Lower leg skin (tissue), 4 donors: ENCODE measurements at regions not wholly inside any gene's neighbourhood (a gene's known extent, or its start where the extent isn't known, plus 50 kb on each side); places are given as distances from the start of the nearest gene placed in this dataset.

Experiments used
- DNase-seq, 2 donors: peaks; one replicate each; pipeline ENCODE4 v3.0.0-alpha.2; 2019; ENCODE audit warnings: low spot score in 2 of 2
- H3K4me3 ChIP-seq: fragments of 200-600 bp; sonication (generic); 2 replicates; pipeline ENCODE4 v1.5.1; 2017; ENCODE audit warnings: mild to moderate bottlenecking, low read depth; ENCODE audit not compliant: poor library complexity, severe bottlenecking
- POLR2A ChIP-seq, 2 donors: fragments of 450-650 bp; IDR thresholded peaks; one replicate each; pipeline ENCODE4 v1.6.1; 2016 to 2017; ENCODE audit warnings: antibody characterized with exemption in 2 of 2, mild to moderate bottlenecking in 1 of 2, moderate library complexity in 1 of 2
- WGBS, 2 donors: methylation state at CpG; one replicate each; pipeline ENCODE4 v1.1.5; 2018; 5-methylcytosine and 5-hydroxymethylcytosine counted together
- intact Hi-C: fragments of 100-400 bp; cut with DNase I; formaldehyde crosslinking; loops from one replicate; pipeline ENCODE4 v1.15.0; 2023; ENCODE audit warnings: low total_unique reads
- TF ChIP-seq, protein P1 (sequence below), 3 donors: fragments of 450-650 bp; IDR thresholded peaks; one replicate each; pipeline ENCODE4 v1.5.1; 2016; ENCODE audit warnings: antibody characterized with exemption in 3 of 3, mild to moderate bottlenecking in 3 of 3, moderate library complexity in 2 of 3

DNA sequence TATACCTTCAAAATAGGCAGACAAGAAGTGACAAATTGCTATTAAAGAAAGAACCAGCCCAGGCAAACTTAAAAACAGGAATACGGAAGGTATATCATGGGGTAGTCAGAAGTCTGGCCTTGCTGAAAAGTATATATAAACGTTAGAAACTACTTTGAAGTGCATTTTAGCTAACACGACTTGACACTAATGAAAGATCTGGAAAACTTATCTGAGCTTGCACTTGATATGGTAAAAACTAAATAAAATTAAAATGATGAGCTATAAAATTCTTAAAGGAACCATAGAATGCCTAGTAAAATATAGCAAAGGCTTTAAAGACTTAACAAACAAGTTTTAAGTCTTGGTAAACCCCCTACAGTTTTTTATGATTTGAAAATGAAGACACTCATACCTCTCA, 795.3 kb upstream of the PCDH20 start:
- no peak for TF ChIP-seq POLR2A (IDR thresholded peaks at IDR 0.05)
- TF ChIP-seq, protein P1, sequence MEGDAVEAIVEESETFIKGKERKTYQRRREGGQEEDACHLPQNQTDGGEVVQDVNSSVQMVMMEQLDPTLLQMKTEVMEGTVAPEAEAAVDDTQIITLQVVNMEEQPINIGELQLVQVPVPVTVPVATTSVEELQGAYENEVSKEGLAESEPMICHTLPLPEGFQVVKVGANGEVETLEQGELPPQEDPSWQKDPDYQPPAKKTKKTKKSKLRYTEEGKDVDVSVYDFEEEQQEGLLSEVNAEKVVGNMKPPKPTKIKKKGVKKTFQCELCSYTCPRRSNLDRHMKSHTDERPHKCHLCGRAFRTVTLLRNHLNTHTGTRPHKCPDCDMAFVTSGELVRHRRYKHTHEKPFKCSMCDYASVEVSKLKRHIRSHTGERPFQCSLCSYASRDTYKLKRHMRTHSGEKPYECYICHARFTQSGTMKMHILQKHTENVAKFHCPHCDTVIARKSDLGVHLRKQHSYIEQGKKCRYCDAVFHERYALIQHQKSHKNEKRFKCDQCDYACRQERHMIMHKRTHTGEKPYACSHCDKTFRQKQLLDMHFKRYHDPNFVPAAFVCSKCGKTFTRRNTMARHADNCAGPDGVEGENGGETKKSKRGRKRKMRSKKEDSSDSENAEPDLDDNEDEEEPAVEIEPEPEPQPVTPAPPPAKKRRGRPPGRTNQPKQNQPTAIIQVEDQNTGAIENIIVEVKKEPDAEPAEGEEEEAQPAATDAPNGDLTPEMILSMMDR (IDR thresholded peaks at IDR 0.05), result no peak
- H3K4me3 ChIP-seq, result no peak overlapping the region
- WGBS, 2 donors, result 22 to 67% methylated on average over 3 of the region's 3 CpGs
- intact Hi-C loops, result no loop called here
- DNase-seq, result no peak

DNA sequence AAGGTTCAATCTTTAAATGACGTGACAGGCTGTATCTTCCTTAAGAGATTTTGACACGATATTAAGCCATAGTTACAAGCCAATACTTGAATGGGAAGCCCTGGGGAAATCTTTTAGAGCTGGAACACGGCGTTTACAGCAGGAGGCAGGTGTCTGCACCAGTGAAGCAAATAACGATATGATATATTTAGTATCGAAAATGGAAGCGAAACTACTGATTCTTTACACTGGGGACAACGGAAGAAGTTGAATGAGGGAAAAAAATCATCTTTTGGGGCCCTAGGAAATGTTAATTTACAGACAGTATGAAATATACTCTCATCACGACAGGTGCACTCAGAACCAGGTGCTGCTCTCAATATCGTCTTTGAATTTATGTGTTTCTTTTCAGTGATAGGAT, 793.9 kb upstream of the PCDH20 start:
- no peak overlapping the region for H3K4me3 ChIP-seq
- no peak for DNase-seq
- 49 to 66% methylated on average over 10 of the region's 10 CpGs for WGBS, 2 donors
- TF ChIP-seq POLR2A (IDR thresholded peaks at IDR 0.05), result no peak
- TF ChIP-seq, protein P1 (IDR thresholded peaks at IDR 0.05), result no peak
- intact Hi-C loops, result no loop called here

DNA sequence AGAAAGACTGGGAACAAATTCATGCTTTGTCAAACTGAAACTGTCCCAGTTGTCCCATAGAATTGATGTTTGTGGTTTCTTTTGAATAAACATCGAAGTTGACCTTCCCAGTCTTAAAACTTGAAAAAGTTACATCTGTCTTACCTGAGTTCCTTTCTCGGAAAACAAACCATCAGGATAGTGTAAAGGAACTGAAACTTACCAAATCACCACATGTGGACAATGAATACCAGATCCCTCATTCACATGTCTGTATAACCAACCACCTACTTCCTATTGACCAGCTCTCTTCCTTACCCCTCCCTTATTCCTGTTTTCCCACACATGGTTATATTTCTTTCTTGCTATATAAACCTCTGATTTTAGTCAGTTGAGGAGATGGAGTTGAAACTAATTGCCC, 791.7 kb upstream of the PCDH20 start:
- H3K4me3 ChIP-seq, result no peak overlapping the region
- TF ChIP-seq POLR2A (IDR thresholded peaks at IDR 0.05), result no peak
- TF ChIP-seq, protein P1 (IDR thresholded peaks at IDR 0.05), result no peak
- no peak for DNase-seq
- 74 to 87% methylated on average over 2 of the region's 2 CpGs for WGBS, 2 donors
- intact Hi-C loops, result no loop called here

DNA sequence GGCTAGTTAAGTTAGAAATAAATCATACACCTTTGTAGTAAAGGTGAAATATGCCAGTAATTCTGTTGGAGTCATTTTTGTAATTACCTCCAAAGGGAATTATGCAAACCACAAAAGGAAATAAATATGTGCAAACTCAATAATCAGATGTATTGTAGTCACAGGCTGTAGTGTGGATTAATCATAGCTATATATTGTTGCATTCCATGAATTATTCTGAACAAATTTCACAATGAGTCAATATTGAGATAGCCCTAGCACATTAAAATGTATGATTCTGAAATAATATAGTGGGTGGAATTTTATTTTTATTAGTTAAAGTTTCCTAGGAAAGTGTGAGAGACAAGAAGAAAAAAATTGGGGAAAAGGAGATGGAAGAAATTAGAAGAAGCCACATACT, 790.5 kb upstream of the PCDH20 start:
- intact Hi-C loops, result no loop called here
- no peak for DNase-seq
- no peak overlapping the region for H3K4me3 ChIP-seq
- TF ChIP-seq, protein P1 (IDR thresholded peaks at IDR 0.05), result no peak
- no peak for TF ChIP-seq POLR2A (IDR thresholded peaks at IDR 0.05)

DNA sequence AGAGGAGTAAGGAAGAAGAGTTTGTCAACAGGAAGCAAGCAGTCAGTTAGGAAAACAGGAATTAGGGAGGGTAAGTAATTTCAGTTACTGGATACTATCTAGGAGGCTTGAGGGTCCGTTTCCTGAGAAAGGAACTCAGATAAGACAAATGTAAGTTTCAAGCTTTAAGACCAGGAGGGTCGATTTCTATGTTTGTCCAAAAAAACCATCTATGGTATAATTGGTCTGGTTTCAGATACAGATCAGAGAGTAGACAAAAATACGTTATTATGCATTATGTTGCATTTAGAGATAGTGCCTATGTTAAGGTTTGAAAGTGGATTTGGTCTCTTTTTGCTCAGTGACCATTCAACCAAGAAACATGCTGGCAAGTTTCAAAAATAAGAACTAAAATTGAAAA, 789.6 kb upstream of the PCDH20 start:
- DNase-seq, result no peak
- no peak overlapping the region for H3K4me3 ChIP-seq
- TF ChIP-seq, protein P1 (IDR thresholded peaks at IDR 0.05), result no peak
- no peak for TF ChIP-seq POLR2A (IDR thresholded peaks at IDR 0.05)
- WGBS, 2 donors, result 60 to 75% methylated on average over 3 of the region's 3 CpGs
- intact Hi-C loops, result no loop called here

DNA sequence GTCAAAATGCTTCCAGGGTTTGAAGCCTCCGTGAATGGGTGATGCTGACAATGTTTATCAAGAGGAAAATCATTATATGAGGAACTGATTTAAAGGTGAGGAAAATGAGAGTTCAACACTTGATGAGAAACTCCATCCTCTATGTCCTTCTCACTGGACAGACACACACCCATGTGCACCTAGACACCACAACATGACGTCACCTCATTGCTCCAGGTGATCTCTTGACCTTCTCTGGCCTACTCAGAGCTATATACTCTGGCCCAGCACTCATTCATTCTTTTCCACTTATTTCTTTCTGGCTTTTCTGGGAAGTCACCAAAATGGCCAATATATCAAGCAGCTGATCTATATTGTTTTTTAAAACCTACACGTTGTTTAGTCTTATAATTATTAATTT, 778.7 kb upstream of the PCDH20 start:
- TF ChIP-seq, protein P1 (IDR thresholded peaks at IDR 0.05), result no peak
- TF ChIP-seq POLR2A (IDR thresholded peaks at IDR 0.05), result no peak
- 78 to 89% methylated on average over 3 of the region's 3 CpGs for WGBS, 2 donors
- intact Hi-C loops, result no loop called here

More for the DNA sequence above, 778.7 kb upstream of the PCDH20 start:
- no peak for DNase-seq
- no peak overlapping the region for H3K4me3 ChIP-seq
